ENCODE measurements at regions not wholly inside any gene's neighbourhood (a gene's known extent, or its start where the extent isn't known, plus 50 kb on each side); places are given as distances from the start of the nearest gene placed in this dataset.

GRCh38 chr13:40388617-40389016, 277.8 kb downstream of the FOXO1 start:
- TF ChIP-seq, protein P1, sequence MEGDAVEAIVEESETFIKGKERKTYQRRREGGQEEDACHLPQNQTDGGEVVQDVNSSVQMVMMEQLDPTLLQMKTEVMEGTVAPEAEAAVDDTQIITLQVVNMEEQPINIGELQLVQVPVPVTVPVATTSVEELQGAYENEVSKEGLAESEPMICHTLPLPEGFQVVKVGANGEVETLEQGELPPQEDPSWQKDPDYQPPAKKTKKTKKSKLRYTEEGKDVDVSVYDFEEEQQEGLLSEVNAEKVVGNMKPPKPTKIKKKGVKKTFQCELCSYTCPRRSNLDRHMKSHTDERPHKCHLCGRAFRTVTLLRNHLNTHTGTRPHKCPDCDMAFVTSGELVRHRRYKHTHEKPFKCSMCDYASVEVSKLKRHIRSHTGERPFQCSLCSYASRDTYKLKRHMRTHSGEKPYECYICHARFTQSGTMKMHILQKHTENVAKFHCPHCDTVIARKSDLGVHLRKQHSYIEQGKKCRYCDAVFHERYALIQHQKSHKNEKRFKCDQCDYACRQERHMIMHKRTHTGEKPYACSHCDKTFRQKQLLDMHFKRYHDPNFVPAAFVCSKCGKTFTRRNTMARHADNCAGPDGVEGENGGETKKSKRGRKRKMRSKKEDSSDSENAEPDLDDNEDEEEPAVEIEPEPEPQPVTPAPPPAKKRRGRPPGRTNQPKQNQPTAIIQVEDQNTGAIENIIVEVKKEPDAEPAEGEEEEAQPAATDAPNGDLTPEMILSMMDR (conservative IDR thresholded peaks at IDR 0.05; ENCODE audit: low read length), result no peak
- TF ChIP-seq EZH2phosphoT487 (IDR thresholded peaks at IDR 0.05; ENCODE audit: borderline replicate concordance, low read depth, low read length), result no peak
